Stimulated activated CD8-positive, alpha-beta memory T cell treated with anti-CD3 and anti-CD28 coated beads, Interleukin-4, amount 100 ng/mL, for 4 hours (primary cell): ENCODE measurements at regions not wholly inside any gene's neighbourhood (a gene's known extent, or its start where the extent isn't known, plus 50 kb on each side); places are given as distances from the start of the nearest gene placed in this dataset.
"Not testable (repeated sequence)": the region's sequence is repeated elsewhere in the genome, so short reads cannot be mapped to it uniquely, and the experiment has no call there.

Source experiments
- DNase-seq, 2 donors: peaks; one replicate each; pipeline ENCODE4 v3.0.0-alpha.2; 2020; ENCODE audit warnings: low read depth in 2 of 2, low spot score in 1 of 2

GRCh38 chr9:62874745-62875599 is 1685.1 kb downstream of the SPATA31A7 start:
- not testable (repeated sequence) for DNase-seq

DNA sequence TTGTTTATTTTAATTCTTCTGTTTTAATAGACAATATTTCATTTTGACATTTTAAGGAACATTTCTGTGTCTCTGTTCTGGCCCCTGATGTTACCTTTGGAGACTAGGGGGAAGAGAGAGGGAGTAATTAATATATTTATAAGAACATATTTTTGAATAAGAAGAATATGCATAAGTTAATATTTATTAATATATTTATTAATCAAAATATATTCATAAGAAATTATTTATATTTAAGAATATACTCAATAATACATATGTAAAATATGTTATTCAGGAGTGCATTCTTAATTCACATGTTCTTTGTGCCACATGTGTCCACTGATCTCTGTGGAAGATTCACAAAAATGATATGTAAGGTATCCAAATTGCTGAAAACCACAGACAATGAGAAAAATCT is 1687.7 kb downstream of the SPATA31A7 start:
- not testable (repeated sequence) for DNase-seq

DNA sequence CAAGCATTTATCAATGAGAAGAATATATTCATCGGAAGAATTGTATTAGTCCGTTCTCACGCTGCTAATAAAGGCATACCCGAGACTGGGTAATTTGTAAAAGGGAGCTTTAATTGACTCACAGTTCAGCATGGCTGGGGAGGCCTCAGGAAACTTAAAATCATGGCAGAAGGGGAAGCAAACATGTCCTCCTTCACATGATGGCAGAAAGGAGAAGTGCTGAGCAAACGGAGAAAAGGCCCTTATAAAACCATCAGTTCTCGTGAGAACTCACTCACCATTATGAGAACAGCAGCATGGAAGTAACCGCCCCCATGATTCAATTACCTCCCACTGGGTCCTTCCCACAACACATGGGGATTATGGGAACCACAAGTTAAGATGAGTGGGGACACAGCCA is 1688.2 kb downstream of the SPATA31A7 start:
- DNase-seq: not testable (repeated sequence)

DNA sequence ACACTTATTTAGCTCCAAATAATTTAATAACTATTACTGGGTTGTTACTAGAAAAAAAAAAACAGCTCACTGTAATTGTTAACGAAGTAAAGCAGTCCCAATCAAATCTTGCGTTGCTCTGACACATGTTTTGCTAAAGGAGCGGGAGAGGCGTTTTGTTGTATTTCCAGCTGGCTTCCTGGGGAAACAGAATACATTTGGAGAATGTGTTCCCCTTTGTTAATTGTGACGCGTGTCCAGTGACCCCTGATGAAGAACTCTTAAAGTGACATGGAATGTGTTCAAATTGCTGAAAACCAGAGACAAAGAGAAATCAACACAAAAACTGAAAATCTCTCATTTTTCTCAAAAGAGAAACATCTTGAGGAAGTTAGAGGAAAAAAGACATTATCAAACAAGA is 1690.6 kb downstream of the SPATA31A7 start:
- not testable (repeated sequence) for DNase-seq

DNA sequence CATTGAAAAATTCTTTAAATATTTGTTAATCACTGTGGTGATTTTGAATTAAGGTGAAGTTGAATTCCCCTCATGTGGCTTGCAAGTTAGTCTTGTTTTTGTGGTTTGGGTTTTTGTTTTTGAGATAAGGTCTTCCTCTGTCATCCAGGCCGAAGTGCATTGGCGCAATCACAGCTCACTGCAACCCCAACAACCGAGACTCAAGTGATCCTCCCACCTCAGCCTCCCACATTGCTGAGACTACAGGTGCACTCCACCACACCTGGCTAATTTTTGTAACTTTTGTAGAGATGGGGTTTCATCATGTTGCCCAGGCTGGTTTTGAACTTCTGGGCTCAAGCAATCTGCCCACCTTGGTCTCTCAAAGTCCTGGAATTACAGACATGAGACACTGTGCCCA is 1691.1 kb downstream of the SPATA31A7 start:
- not testable (repeated sequence) for DNase-seq

DNA sequence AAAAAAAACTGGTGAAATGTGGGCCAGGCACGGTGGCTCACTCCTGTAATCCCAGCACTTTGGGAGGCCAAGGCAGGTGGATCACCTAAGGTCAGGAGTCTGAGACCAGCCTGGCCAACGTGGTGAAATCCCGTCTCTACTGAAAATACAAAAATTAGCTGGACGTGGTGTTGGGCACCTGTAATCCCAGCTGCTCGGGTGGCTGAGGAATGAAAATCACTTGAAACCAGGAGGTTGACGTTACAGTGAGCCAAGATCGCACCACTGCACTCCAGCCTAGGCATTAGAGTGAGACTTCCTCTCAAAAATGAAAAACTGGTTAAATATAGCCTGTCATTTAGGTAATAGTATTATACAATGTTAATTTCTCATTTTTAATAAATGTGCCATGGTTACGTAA is 1692.0 kb downstream of the SPATA31A7 start:
- not testable (repeated sequence) for DNase-seq

DNA sequence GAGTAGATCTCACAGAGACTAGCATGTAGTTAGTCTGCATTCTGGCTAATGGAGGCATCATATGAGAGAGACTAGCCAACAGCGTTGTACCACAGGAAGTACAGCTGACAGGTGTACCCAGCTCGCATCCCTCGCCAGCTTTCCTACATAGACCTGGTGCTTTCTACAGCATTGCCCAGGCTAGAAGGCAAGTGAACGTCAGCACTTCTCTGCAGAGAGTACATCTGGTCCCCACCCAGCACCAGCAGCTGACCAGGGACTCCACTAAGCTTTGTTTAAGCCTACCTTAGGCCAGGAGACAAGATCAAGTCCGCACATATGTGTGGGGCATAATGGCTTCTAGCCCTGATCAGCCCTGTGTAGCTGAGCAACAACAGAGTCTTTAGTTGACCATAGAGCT is 1692.9 kb downstream of the SPATA31A7 start:
- DNase-seq: not testable (repeated sequence)

- not testable (repeated sequence) for DNase-seq
Observed at GRCh38 chr9:62896692-62897091, 1706.9 kb downstream of the SPATA31A7 start.

- peak in 1 of 2 donors; percentile 48 for DNase-seq
Observed at GRCh38 chr9:62897411-62898225, 1707.8 kb downstream of the SPATA31A7 start.

GRCh38 chr9:62899666-62900065 is 1709.8 kb downstream of the SPATA31A7 start:
- not testable (repeated sequence) for DNase-seq

DNA sequence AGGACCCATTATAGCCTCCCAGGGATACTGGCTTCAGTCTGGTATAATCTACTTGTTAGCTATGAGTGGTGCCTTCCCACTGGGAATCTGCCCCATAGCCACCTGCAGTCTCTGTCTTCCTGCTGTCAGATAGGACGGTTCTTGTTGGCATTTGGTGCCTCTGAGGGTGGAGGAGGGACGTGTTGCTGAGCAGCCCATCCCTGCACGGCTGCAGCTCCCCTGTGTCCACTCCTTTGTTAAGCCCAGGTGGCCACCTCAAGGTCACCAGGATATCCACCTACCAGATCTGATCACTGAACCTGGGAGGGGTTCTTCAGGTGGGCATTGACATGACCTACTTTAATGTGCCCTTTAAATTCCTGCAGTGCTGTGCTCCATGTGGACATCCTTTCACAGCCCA is 1714.2 kb downstream of the SPATA31A7 start:
- not testable (repeated sequence) for DNase-seq

DNA sequence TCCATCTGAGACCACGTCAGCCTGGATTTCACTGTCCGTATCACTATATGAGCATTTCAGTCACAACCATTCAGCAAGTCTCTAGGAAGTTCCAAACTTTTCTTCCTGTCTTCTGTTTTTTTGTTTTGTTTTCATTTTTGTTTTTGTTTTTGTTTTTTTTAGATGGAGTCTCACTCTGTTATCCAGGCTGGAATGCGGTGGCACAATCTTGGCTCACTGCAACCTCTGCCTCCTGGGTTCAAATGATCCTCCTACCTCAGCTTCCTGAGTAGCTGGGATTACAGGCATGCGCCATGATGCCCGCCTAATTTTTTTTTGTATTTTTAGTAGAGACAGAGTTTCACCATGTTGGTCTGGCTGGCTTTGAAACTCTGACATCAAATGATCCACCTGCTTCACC is 1715.9 kb downstream of the SPATA31A7 start:
- not testable (repeated sequence) for DNase-seq

DNA sequence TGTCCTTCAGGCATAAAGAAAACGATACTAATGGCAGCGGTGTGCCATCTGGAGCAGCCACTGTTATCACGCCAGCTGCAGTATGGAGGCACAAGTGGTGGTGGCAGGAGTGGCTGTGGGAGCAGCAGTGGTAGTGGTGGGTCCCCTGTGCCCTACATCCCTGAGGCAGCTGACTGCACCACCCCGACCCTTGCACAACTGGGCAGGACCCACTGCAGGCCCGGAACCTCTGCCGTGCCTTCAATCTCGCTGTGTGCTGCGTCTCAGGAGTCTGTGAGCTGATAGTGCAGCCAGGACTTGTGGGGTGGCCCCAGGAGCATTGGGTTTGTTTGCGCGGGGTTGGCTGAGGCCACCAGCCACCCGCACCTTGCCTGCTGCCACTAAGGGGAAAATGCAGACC is 1718.0 kb downstream of the SPATA31A7 start:
- not testable (repeated sequence) for DNase-seq

GRCh38 chr9:62908271-62908670 is 1718.4 kb downstream of the SPATA31A7 start:
- not testable (repeated sequence) for DNase-seq

DNA sequence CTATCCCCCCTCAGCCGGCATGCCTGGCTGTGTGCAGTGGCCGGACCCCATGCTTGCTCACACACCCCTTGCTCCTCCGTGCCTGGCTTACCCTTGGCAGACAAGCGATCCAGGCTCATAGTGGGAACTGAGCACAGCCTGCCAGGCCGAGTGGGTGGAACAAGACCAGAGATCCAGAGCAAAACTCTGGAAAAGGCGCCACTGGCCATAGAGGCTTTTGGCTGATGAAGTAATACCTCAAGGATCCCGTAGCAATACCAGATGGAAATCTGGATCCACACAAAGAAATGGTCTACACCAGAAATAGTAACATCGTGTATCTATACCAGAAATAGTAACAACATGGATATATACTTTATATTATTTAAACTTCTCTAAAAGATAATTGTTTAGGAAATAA is 1719.6 kb downstream of the SPATA31A7 start:
- DNase-seq: not testable (repeated sequence)

DNA sequence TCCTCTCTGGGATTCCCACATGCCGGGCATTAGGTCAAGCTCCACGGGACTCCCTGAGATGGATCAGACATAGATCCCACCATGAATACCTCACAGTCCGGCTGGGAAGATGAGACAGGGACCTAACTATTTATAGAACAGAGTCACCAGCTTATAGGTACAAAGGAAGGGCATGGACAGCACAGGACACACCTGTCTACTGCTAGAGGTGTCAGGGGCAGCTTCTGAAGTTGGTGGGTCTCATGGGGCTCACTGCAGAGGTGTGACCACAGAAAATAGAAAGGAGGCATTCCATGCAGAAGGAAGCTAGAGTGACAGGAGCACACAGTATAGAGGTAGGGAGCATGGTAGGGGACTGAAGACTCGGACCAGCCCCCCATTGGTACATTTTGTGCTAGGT is 1722.4 kb downstream of the SPATA31A7 start:
- DNase-seq: not testable (repeated sequence)

GRCh38 chr9:62915168-62915567 is 1725.3 kb downstream of the SPATA31A7 start:
- DNase-seq: not testable (repeated sequence)

DNA sequence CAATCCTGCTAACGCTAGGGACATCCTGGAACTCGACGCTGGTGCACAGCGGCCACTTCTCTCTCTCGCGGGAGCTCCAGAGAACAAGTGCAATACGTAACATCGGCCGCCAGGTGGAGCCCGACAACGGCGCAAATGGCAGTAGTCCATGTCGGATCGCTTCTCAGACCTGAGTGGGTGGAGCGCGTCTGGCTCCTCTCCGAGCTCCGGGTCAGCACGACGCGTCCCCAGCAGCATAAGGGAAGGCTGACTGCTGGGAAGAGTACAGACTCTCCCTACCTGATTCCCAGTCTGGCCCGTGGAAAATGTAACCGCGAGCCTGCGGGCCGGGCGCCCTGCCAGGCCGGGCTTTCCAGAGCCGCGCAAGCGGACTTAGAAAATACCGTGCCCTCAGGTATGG is 1725.8 kb downstream of the SPATA31A7 start:
- not testable (repeated sequence) for DNase-seq

- DNase-seq: not testable (repeated sequence)
Observed at GRCh38 chr9:62918648-62919385, 1729.0 kb downstream of the SPATA31A7 start.

DNA sequence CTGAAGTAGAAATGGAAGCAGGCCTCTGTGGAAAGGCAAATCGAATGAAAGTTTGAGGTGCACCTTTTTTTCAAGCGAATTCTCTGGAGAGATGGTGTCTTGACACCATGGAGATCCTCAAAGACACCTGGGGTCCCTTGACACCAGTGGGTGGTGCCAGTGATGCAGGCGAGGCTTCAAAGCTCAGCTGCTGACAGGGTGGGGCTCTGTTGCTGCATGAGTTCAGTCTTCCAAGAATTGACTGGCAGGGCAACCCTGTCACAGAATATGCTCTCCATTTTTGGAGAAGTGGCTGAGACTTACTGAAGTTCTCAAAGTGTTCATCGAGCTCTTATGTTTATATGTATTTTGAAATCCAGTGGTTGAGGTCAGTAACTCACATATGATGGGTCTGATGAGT is 1741.6 kb downstream of the SPATA31A7 start:
- not testable (repeated sequence) for DNase-seq

DNA sequence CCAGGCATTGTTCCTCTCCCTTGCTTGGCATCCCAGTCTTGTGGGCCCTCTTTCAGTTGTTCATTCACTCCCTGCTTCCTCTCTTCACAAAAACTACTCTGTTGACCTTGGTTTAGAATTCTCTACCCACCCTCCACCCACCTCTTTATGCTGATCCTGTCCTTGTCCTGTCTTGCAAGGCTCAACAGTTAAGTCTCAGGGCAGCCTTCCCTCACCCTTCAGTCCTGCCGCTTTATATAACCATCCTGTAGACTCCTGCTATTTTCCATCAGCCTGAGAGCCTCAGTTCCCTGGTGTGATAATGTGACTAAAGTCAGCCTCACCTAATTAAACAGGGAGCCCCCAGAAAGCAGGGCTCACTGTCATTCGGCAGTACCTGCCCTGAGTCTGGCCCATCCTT is 1763.0 kb downstream of the SPATA31A7 start:
- not testable (repeated sequence) for DNase-seq
